DND-41 (cell line): ENCODE measurements at regions not wholly inside any gene's neighbourhood (a gene's known extent, or its start where the extent isn't known, plus 50 kb on each side); places are given as distances from the start of the nearest gene placed in this dataset.

Experiments used
- ATAC-seq: fragments of 200-7000 bp; cut with Tn5 transposase; 3 replicates; pipeline ENCODE4 v1.9.1; 2021; ENCODE audit warnings: low read depth; ENCODE audit not compliant: insufficient read depth
- DNase-seq: peaks from one replicate; pipeline ENCODE4 v3.0.0-alpha.2; 2020
- H2AFZ ChIP-seq: 2 replicates; pipeline ENCODE4 v1.6.0; 2012; ENCODE audit warnings: low read depth, low read length
- H3K27ac ChIP-seq: 2 replicates; pipeline ENCODE4 v1.5.1; 2012; ENCODE audit warnings: low read length, inconsistent platforms
- H3K27me3 ChIP-seq: fragments of 200-600 bp; sonication (generic); 2 replicates; pipeline ENCODE4 v1.6.0; 2012; ENCODE audit warnings: low read length, mild to moderate bottlenecking, inconsistent platforms; ENCODE audit not compliant: insufficient read depth, poor library complexity
- H3K36me3 ChIP-seq: 2 replicates; pipeline ENCODE4 v1.5.1; 2012; ENCODE audit warnings: low read length, inconsistent platforms; ENCODE audit not compliant: insufficient read depth
- H3K4me1 ChIP-seq: 2 replicates; pipeline ENCODE4 v1.5.1; 2012; ENCODE audit warnings: mild to moderate bottlenecking, low read length; ENCODE audit not compliant: insufficient read depth
- H3K4me2 ChIP-seq: 2 replicates; pipeline ENCODE4 v1.6.0; 2012; ENCODE audit warnings: mild to moderate bottlenecking, moderate library complexity, low read length, inconsistent platforms; ENCODE audit not compliant: insufficient read depth
- H3K4me3 ChIP-seq, 2 experiments: fragments of 200-600 bp in 1 of 2; shearing (Covaris generic) in 1 of 2; 2 replicates each; pipeline ENCODE4 v1.5.1; 2012 to 2016; ENCODE audit warnings: inconsistent platforms in 2 of 2, low read length in 2 of 2, mild to moderate bottlenecking in 2 of 2, low read depth in 1 of 2, moderate library complexity in 1 of 2
- H3K79me2 ChIP-seq: 2 replicates; pipeline ENCODE4 v1.6.0; 2012; ENCODE audit warnings: low read length, inconsistent platforms; ENCODE audit not compliant: insufficient read depth
- H3K9ac ChIP-seq: 2 replicates; pipeline ENCODE4 v1.6.0; 2012; ENCODE audit warnings: low read depth, mild to moderate bottlenecking, inconsistent platforms, low read length, moderate library complexity
- H3K9me3 ChIP-seq: 2 replicates; pipeline ENCODE4 v1.5.1; 2012; ENCODE audit warnings: low read length, moderate library complexity, mild to moderate bottlenecking, inconsistent platforms; ENCODE audit not compliant: insufficient read depth, severe bottlenecking
- H4K20me1 ChIP-seq: 2 replicates; pipeline ENCODE4 v1.6.0; 2012; ENCODE audit warnings: low read length; ENCODE audit not compliant: insufficient read depth
- CTCF ChIP-seq: IDR thresholded peaks from 2 replicates; pipeline ENCODE4 v1.5.1; 2012; ENCODE audit warnings: borderline replicate concordance, low read length, moderate library complexity, mild to moderate bottlenecking; ENCODE audit not compliant: poor library complexity, severe bottlenecking; ENCODE audit errors: extremely low read depth
- EZH2 ChIP-seq: IDR thresholded peaks from 3 replicates; pipeline ENCODE4 v1.6.1; 2012; ENCODE audit warnings: borderline replicate concordance, low read depth, mild to moderate bottlenecking, moderate library complexity, low read length, inconsistent platforms; ENCODE audit not compliant: severe bottlenecking

- no peak for TF ChIP-seq EZH2
- no peak for TF ChIP-seq CTCF
- Histone ChIP-seq H3K36me3 (no peaks in the 10 kb centered on the region), H3K9ac (no peak overlapping the region), H3K4me2 (no peak overlapping the region), H3K4me1 (no peaks in the 10 kb centered on the region), H3K79me2 (no peaks in the 10 kb centered on the region), H3K4me3 (no peak overlapping the region), H4K20me1 (no peaks in the 10 kb centered on the region), H3K9me3 (peaks cover 8% of the 10 kb centered on the region), H3K27me3 (peaks cover 26% of the 10 kb centered on the region), H3K27ac (no peak overlapping the region), H2AFZ (no peak overlapping the region)
- ATAC-seq: no peak
- DNase-seq: no peak
Observed at GRCh38 chr11:116525961-116526495, 246.8 kb downstream of the BUD13 start.

GRCh38 chr11:116519499-116519898, 253.3 kb downstream of the BUD13 start:
- H3K27me3 ChIP-seq: peaks cover 5% of the 10 kb centered on the region
- no peak overlapping the region for H2AFZ ChIP-seq
- H4K20me1 ChIP-seq: no peaks in the 10 kb centered on the region
- H3K9ac ChIP-seq: no peak overlapping the region
- H3K79me2 ChIP-seq: no peaks in the 10 kb centered on the region
- no peaks in the 10 kb centered on the region for H3K36me3 ChIP-seq
- H3K4me2 ChIP-seq: no peak overlapping the region
- H3K27ac ChIP-seq: no peak overlapping the region
- DNase-seq: no peak
- no peak for ATAC-seq
- no peaks in the 10 kb centered on the region for H3K9me3 ChIP-seq
- TF ChIP-seq CTCF: no peak
- no peak for TF ChIP-seq EZH2
- H3K4me1 ChIP-seq: no peaks in the 10 kb centered on the region
- no peak overlapping the region for H3K4me3 ChIP-seq

GRCh38 chr11:116518141-116518540, 254.6 kb downstream of the BUD13 start:
- DNase-seq: no peak
- no peaks in the 10 kb centered on the region for H3K79me2 ChIP-seq
- no peak overlapping the region for H2AFZ ChIP-seq
- no peaks in the 10 kb centered on the region for H3K9me3 ChIP-seq
- H3K36me3 ChIP-seq: no peaks in the 10 kb centered on the region
- no peak overlapping the region for H3K9ac ChIP-seq
- H3K27me3 ChIP-seq: peaks cover 5% of the 10 kb centered on the region
- no peak overlapping the region for H3K4me2 ChIP-seq
- no peak overlapping the region for H3K4me3 ChIP-seq
- no peak for TF ChIP-seq CTCF
- H3K4me1 ChIP-seq: no peaks in the 10 kb centered on the region
- no peak overlapping the region for H3K27ac ChIP-seq
- no peaks in the 10 kb centered on the region for H4K20me1 ChIP-seq
- ATAC-seq: no peak

DNA sequence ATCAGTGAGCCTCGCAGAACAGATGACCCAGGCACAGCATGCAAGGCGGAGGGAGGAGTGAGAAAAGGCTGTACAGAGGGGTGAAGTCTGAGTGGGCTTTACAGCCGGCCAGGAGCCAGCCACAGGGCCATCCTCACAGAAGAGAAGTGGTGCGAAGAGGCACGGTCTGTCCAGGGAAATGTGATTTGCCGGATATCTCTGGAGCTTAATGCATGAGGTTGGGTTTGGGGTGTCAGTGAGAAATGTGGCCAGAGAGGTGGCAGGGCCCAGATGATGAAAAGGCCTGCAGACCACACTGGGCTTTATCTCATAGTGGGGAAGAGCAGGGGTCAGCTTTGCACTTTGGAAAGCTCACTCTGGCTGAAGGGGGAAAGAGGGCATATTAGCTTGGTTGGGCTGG, 255.2 kb downstream of the BUD13 start:
- Histone ChIP-seq H3K27me3 (peaks cover 5% of the 10 kb centered on the region), H3K9ac (no peak overlapping the region), H3K27ac (no peak overlapping the region), H3K9me3 (no peaks in the 10 kb centered on the region), H3K4me3 (no peak overlapping the region), H3K36me3 (no peaks in the 10 kb centered on the region), H2AFZ (no peak overlapping the region), H3K4me2 (no peak overlapping the region), H3K79me2 (no peaks in the 10 kb centered on the region), H3K4me1 (no peaks in the 10 kb centered on the region), H4K20me1 (no peaks in the 10 kb centered on the region)
- TF ChIP-seq EZH2 (no peak), CTCF (no peak)
- ATAC-seq (no peak), DNase-seq (no peak)
